GM12801 (cell line): ENCODE measurements at regions not wholly inside any gene's neighbourhood (a gene's known extent, or its start where the extent isn't known, plus 50 kb on each side); places are given as distances from the start of the nearest gene placed in this dataset.

ENCODE experiments used
- TF ChIP-seq, protein P1 (sequence below): IDR thresholded peaks from one replicate; pipeline ENCODE4 v1.5.1; 2011; ENCODE audit warnings: control low read depth; ENCODE audit not compliant: insufficient read length; ENCODE audit errors: extremely low read depth

DNA sequence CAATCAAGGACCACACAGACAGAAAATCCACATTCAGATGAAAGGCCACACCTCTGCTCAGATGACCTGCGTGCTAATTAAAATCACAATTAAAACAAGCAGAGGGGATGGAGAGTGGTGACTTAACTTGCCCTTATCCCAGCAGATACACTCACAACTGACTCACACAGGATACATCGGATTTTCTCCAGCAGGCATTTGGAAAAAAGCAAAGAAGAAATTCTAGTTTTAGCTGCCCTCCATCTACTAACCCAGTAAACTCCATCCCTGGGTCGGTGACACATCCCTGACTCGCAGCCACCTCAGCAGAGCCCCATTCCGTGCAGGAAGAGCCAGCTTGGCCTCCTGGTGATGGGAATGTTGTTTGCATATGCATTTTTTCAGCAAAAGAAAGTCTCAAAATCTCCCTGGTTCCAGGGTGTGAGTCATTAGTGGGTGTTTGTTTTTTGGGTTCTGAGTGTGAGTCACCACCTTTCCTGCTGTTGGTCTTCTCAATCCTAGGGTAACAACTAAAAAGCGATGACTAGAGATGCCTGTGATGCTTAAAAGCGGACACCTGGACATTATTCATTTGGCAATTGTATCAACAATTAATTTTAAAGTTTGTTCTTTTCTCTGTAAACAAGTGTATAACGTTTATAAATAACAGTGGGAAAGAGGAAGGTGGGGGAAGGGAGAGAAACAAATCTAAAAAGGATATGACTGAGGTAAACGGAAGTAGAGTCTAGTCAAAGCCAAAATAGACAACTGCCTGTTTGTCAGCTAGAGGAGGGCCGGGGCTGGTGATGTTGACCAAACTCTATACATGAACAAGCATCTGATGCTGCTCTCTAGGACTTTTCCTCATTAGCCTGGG is 49.8 kb upstream of the SLC4A7 start:
- TF ChIP-seq, protein P1, sequence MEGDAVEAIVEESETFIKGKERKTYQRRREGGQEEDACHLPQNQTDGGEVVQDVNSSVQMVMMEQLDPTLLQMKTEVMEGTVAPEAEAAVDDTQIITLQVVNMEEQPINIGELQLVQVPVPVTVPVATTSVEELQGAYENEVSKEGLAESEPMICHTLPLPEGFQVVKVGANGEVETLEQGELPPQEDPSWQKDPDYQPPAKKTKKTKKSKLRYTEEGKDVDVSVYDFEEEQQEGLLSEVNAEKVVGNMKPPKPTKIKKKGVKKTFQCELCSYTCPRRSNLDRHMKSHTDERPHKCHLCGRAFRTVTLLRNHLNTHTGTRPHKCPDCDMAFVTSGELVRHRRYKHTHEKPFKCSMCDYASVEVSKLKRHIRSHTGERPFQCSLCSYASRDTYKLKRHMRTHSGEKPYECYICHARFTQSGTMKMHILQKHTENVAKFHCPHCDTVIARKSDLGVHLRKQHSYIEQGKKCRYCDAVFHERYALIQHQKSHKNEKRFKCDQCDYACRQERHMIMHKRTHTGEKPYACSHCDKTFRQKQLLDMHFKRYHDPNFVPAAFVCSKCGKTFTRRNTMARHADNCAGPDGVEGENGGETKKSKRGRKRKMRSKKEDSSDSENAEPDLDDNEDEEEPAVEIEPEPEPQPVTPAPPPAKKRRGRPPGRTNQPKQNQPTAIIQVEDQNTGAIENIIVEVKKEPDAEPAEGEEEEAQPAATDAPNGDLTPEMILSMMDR: no peak
